GM21619 (cell line): ENCODE measurements at regions not wholly inside any gene's neighbourhood (a gene's known extent, or its start where the extent isn't known, plus 50 kb on each side); places are given as distances from the start of the nearest gene placed in this dataset.
A peak's percentile ranks its signal among the peaks of the same experiment; 100 is the strongest.

Source experiments
- ATAC-seq: cut with Tn5 transposase; IDR thresholded peaks from one replicate; pipeline ENCODE4 v1.9.1; 2021; ENCODE audit not compliant: unreplicated experiment

GRCh38 chr9:79936336-79936735 is 364.6 kb downstream of the TLE4 start:
- ATAC-seq, result no peak

- ATAC-seq, result no peak
These were observed 357.5 kb downstream of the TLE4 start for GRCh38 chr9:79929285-79929684.

- ATAC-seq, result no peak
These were observed 357.0 kb downstream of the TLE4 start for GRCh38 chr9:79928661-79929223.

- no peak for ATAC-seq
These were observed 353.6 kb downstream of the TLE4 start for GRCh38 chr9:79925326-79925725.

- ATAC-seq, result no peak
These were observed 353.1 kb downstream of the TLE4 start for GRCh38 chr9:79924836-79925235.

- no peak for ATAC-seq
These were observed 345.7 kb downstream of the TLE4 start for GRCh38 chr9:79917421-79917820.

GRCh38 chr9:79913867-79914266 is 342.1 kb downstream of the TLE4 start:
- no peak for ATAC-seq

- no peak for ATAC-seq
These were observed 340.7 kb downstream of the TLE4 start for GRCh38 chr9:79912318-79913070.

GRCh38 chr9:79911724-79912123 is 340.0 kb downstream of the TLE4 start:
- ATAC-seq, result no peak

- ATAC-seq, result no peak
These were observed 331.2 kb downstream of the TLE4 start for GRCh38 chr9:79902825-79903600.

GRCh38 chr9:79900754-79901153 is 329.0 kb downstream of the TLE4 start:
- no peak for ATAC-seq

GRCh38 chr9:79896390-79896980 is 324.7 kb downstream of the TLE4 start:
- no peak for ATAC-seq

GRCh38 chr9:79895232-79895631 is 323.5 kb downstream of the TLE4 start:
- ATAC-seq, result no peak

- no peak for ATAC-seq
These were observed 317.6 kb downstream of the TLE4 start for GRCh38 chr9:79889369-79889768.

GRCh38 chr9:79885093-79885857 is 313.5 kb downstream of the TLE4 start:
- ATAC-seq, result no peak

- ATAC-seq, result no peak
These were observed 312.8 kb downstream of the TLE4 start for GRCh38 chr9:79884546-79884945.

- no peak for ATAC-seq
These were observed 311.4 kb downstream of the TLE4 start for GRCh38 chr9:79883073-79883645.

- ATAC-seq, result peak; percentile 59
These were observed 308.9 kb downstream of the TLE4 start for GRCh38 chr9:79880626-79881025.

GRCh38 chr9:79877943-79878602 is 306.3 kb downstream of the TLE4 start:
- no peak for ATAC-seq

- ATAC-seq, result no peak
These were observed 296.9 kb downstream of the TLE4 start for GRCh38 chr9:79868567-79869189.
